ENCODE measurements at regions not wholly inside any gene's neighbourhood (a gene's known extent, or its start where the extent isn't known, plus 50 kb on each side); places are given as distances from the start of the nearest gene placed in this dataset.

DNA sequence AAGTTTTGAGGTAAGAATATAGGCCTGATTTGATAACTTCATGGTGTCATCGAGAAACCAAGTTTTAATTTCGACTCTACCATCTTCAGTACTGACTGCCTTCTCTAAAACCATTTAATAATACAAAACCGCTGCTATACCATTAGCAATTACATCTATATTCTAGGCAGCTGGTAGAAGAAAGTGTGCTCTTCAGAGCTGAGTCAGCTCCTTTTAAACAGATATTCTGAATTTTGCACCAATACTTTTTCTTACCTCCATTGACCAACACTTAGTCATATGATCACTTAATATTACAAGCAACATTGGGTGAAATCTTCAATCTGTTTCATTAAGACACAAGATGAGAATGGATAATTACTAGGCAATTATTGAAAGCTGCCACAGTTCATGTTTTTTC, 1667.8 kb downstream of the PCDH9 start:
- H3K27me3 ChIP-seq (replicated peaks; ENCODE audit: insufficient read depth) = no peaks in the 10 kb centered on the region
- no peaks in the 10 kb centered on the region for H3K4me1 ChIP-seq (ENCODE audit: control insufficient read depth in 1 of 2, low read depth in 2 of 2)
- no peak overlapping the region for H3K4me3 ChIP-seq
- DNase-seq (ENCODE audit: low spot score) (no peak), ATAC-seq (ENCODE audit: insufficient number of reproducible peaks, low FRiP score, low read depth) (no peak)
- TF ChIP-seq, protein P1, sequence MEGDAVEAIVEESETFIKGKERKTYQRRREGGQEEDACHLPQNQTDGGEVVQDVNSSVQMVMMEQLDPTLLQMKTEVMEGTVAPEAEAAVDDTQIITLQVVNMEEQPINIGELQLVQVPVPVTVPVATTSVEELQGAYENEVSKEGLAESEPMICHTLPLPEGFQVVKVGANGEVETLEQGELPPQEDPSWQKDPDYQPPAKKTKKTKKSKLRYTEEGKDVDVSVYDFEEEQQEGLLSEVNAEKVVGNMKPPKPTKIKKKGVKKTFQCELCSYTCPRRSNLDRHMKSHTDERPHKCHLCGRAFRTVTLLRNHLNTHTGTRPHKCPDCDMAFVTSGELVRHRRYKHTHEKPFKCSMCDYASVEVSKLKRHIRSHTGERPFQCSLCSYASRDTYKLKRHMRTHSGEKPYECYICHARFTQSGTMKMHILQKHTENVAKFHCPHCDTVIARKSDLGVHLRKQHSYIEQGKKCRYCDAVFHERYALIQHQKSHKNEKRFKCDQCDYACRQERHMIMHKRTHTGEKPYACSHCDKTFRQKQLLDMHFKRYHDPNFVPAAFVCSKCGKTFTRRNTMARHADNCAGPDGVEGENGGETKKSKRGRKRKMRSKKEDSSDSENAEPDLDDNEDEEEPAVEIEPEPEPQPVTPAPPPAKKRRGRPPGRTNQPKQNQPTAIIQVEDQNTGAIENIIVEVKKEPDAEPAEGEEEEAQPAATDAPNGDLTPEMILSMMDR (IDR thresholded peaks at IDR 0.05) = no peak
- no peak overlapping the region for H3K27ac ChIP-seq
- no peaks in the 10 kb centered on the region for H3K36me3 ChIP-seq
- no peaks in the 10 kb centered on the region for H3K9me3 ChIP-seq

DNA sequence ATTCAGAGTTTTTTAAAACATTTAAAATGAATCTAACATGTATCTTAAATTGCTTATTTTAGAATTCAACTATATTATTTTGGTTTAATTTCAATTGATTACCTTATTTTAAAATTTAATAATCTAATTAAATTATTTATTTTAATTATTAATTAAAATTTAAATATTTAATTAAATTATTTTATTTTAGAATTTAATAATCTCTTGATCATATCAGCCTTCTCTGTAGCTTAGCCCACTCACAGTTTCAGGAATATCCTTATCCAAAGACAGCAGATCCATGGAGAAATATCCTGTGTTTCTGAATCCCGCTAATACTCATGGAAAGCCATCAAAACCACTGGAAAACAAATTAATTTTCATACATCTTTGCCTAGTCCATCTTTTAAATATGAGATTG, 1669.2 kb downstream of the PCDH9 start:
- H3K27me3 ChIP-seq (replicated peaks; ENCODE audit: insufficient read depth) = no peaks in the 10 kb centered on the region
- DNase-seq (ENCODE audit: low spot score) (no peak), ATAC-seq (ENCODE audit: insufficient number of reproducible peaks, low FRiP score, low read depth) (no peak)
- H3K36me3 ChIP-seq = no peaks in the 10 kb centered on the region
- TF ChIP-seq, protein P1 (IDR thresholded peaks at IDR 0.05) = no peak
- no peaks in the 10 kb centered on the region for H3K9me3 ChIP-seq
- no peak overlapping the region for H3K4me3 ChIP-seq
- H3K4me1 ChIP-seq (ENCODE audit: control insufficient read depth in 1 of 2, low read depth in 2 of 2) = no peaks in the 10 kb centered on the region
- H3K27ac ChIP-seq = no peak overlapping the region

DNA sequence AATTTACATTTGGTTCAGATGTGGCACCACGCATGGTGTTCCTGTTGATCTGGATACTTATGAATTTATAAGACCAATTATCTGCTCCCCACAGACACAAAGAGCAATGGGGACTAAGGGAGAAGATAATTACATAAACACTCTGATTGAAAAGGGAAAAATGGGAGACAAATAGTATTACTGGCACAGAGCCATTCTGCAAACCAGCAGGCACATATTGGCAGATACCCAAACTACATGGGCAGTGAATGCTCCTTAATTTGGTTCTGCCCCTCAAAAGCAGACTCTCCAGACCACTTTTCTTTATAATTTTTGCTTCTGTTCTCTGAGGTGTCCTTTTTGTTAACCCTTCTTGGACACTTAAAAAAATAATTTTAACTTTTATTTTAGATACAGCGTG, 1674.2 kb downstream of the PCDH9 start:
- ATAC-seq (ENCODE audit: insufficient number of reproducible peaks, low FRiP score, low read depth) (no peak), DNase-seq (ENCODE audit: low spot score) (no peak)
- Histone ChIP-seq H3K4me1 (ENCODE audit: control insufficient read depth in 1 of 2, low read depth in 2 of 2) (no peaks in the 10 kb centered on the region), H3K27me3 (replicated peaks; ENCODE audit: insufficient read depth) (no peaks in the 10 kb centered on the region), H3K27ac (no peak overlapping the region), H3K4me3 (no peak overlapping the region), H3K36me3 (no peaks in the 10 kb centered on the region), H3K9me3 (no peaks in the 10 kb centered on the region)
- TF ChIP-seq, protein P1 (IDR thresholded peaks at IDR 0.05) = no peak

DNA sequence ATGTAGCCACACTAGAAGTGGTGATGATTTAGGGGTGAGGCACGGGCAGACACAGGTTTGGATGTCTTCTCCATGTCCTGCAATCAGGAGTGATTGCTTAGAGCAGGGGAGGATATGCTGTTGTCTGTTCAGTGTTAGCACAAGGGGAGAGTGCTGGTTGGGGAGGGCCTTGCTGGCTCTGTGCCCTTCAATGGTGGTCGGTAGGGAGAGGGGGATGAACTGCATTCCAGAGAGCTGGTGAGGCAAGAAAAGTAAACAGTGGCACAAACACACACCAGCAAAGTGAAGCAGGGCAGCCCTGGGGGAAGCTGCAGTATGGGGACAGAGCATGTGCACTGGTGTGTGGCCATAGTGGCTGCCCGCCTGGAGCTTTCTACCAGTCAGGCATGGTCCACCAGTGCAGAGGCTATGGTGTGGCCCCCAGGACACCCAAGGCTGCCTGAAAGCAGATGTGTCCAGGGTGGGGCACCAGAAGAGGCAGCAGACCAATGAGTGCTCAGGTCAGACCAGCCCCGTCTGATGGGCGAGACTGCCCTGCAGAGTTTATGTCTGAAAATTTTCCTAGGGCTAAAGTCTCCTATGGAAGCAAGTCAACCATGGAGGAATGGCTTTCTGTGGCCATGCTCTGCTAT, 1676.9 kb downstream of the PCDH9 start:
- TF ChIP-seq, protein P1 (IDR thresholded peaks at IDR 0.05) = no peak
- no peak for ATAC-seq (ENCODE audit: insufficient number of reproducible peaks, low FRiP score, low read depth)
- no peak overlapping the region for H3K4me3 ChIP-seq
- H3K36me3 ChIP-seq = no peaks in the 10 kb centered on the region
- no peak for DNase-seq (ENCODE audit: low spot score)
- no peaks in the 10 kb centered on the region for H3K4me1 ChIP-seq (ENCODE audit: control insufficient read depth in 1 of 2, low read depth in 2 of 2)
- H3K27ac ChIP-seq = no peak overlapping the region
- no peaks in the 10 kb centered on the region for H3K9me3 ChIP-seq
- H3K27me3 ChIP-seq (replicated peaks; ENCODE audit: insufficient read depth) = no peaks in the 10 kb centered on the region

DNA sequence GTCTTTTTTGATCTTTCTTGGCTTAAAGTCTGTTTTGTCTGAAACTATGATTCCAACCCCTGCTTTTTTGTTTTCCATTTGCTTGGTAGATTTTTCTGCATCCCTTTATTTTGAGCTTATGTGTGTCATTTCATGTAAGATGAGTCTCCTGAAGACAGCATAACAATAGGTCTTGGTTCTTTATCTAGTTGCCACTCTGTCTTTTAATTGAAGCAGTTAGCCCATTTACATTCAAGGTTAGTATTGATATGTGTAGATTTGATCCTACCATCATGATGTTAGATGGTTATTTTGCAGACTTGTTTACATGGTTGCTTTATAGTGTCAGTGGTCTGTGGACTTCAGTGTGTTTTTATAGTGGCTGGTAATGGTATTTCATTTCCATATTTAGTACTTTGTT, 1678.9 kb downstream of the PCDH9 start:
- no peak overlapping the region for H3K4me3 ChIP-seq
- H3K36me3 ChIP-seq = no peaks in the 10 kb centered on the region
- no peaks in the 10 kb centered on the region for H3K9me3 ChIP-seq
- no peak for ATAC-seq (ENCODE audit: insufficient number of reproducible peaks, low FRiP score, low read depth)
- no peak overlapping the region for H3K27ac ChIP-seq
- no peaks in the 10 kb centered on the region for H3K27me3 ChIP-seq (replicated peaks; ENCODE audit: insufficient read depth)
- DNase-seq (ENCODE audit: low spot score) = no peak
- TF ChIP-seq, protein P1 (IDR thresholded peaks at IDR 0.05) = no peak
- H3K4me1 ChIP-seq (ENCODE audit: control insufficient read depth in 1 of 2, low read depth in 2 of 2) = no peaks in the 10 kb centered on the region
